H9 (cell line): ENCODE measurements at regions not wholly inside any gene's neighbourhood (a gene's known extent, or its start where the extent isn't known, plus 50 kb on each side); places are given as distances from the start of the nearest gene placed in this dataset.

ENCODE experiments used
- DNase-seq: peaks from one replicate; pipeline ENCODE4 v3.0.0-alpha.2; 2017
- H2AFZ ChIP-seq: one replicate; pipeline ENCODE4 v1.6.1; 2013; ENCODE audit warnings: mild to moderate bottlenecking, low read length, control low read depth, moderate library complexity
- H2AK5ac ChIP-seq: 2 replicates; pipeline ENCODE4 v1.6.1; 2013; ENCODE audit warnings: low read length, control low read depth, mixed read lengths; ENCODE audit not compliant: insufficient read length
- H2BK120ac ChIP-seq: one replicate; pipeline ENCODE4 v1.6.1; 2013; ENCODE audit warnings: low read depth, mild to moderate bottlenecking, low read length, control low read depth, inconsistent platforms; ENCODE audit not compliant: poor library complexity, severe bottlenecking
- H2BK12ac ChIP-seq: 2 replicates; pipeline ENCODE4 v1.6.1; 2013; ENCODE audit warnings: low read length, control low read depth, mixed read lengths, low read depth; ENCODE audit not compliant: insufficient read length
- H2BK15ac ChIP-seq: 2 replicates; pipeline ENCODE4 v1.6.1; 2013; ENCODE audit warnings: low read depth, low read length, control low read depth
- H2BK20ac ChIP-seq: one replicate; pipeline ENCODE4 v1.6.1; 2013; ENCODE audit warnings: low read depth, mild to moderate bottlenecking, low read length, control low read depth, inconsistent platforms; ENCODE audit not compliant: poor library complexity, severe bottlenecking
- H2BK5ac ChIP-seq: 2 replicates; pipeline ENCODE4 v1.6.1; 2013; ENCODE audit warnings: low read length, control low read depth, mixed read lengths; ENCODE audit not compliant: insufficient read length
- H3K14ac ChIP-seq: 2 replicates; pipeline ENCODE4 v1.6.1; 2013; ENCODE audit warnings: low read length, control low read depth; ENCODE audit not compliant: insufficient read depth
- H3K18ac ChIP-seq: 2 replicates; pipeline ENCODE4 v1.6.1; 2013; ENCODE audit warnings: low read depth, mild to moderate bottlenecking, mixed read lengths, low read length, control low read depth; ENCODE audit not compliant: insufficient read length
- H3K23ac ChIP-seq: 2 replicates; pipeline ENCODE4 v1.6.1; 2013; ENCODE audit warnings: low read length, control low read depth, mixed read lengths, low read depth; ENCODE audit not compliant: insufficient read length
- H3K23me2 ChIP-seq: 2 replicates; pipeline ENCODE4 v1.6.1; 2013; ENCODE audit warnings: low read depth, mild to moderate bottlenecking, mixed read lengths, low read length, control low read depth; ENCODE audit not compliant: insufficient read length, poor library complexity, severe bottlenecking
- H3K27ac ChIP-seq: 2 replicates; pipeline ENCODE4 v1.5.1; 2013; ENCODE audit warnings: low read length, control low read depth, mixed read lengths, low read depth; ENCODE audit not compliant: insufficient read length
- H3K27me3 ChIP-seq: 2 replicates; pipeline ENCODE4 v1.6.1; 2013; ENCODE audit warnings: low read length, control low read depth, inconsistent platforms; ENCODE audit not compliant: insufficient read depth
- H3K4ac ChIP-seq: 2 replicates; pipeline ENCODE4 v1.6.1; 2013; ENCODE audit warnings: low read depth, mild to moderate bottlenecking, control low read depth, inconsistent platforms, low read length, moderate library complexity
- H3K4me1 ChIP-seq: 2 replicates; pipeline ENCODE4 v1.6.1; 2013; ENCODE audit warnings: low read length, control low read depth, inconsistent platforms; ENCODE audit not compliant: insufficient read depth
- H3K4me2 ChIP-seq: 2 replicates; pipeline ENCODE4 v1.6.1; 2013; ENCODE audit warnings: low read length, control low read depth, mixed read lengths; ENCODE audit not compliant: insufficient read length, insufficient read depth
- H3K56ac ChIP-seq: 2 replicates; pipeline ENCODE4 v1.6.1; 2013; ENCODE audit warnings: low read depth, mild to moderate bottlenecking, mixed read lengths, low read length, control low read depth; ENCODE audit not compliant: insufficient read length
- H3K79me1 ChIP-seq: 2 replicates; pipeline ENCODE4 v1.6.1; 2013; ENCODE audit warnings: low read depth, mild to moderate bottlenecking, moderate library complexity, low read length, control low read depth, inconsistent platforms; ENCODE audit not compliant: insufficient read depth, poor library complexity, severe bottlenecking
- H3K79me2 ChIP-seq: 2 replicates; pipeline ENCODE4 v1.6.1; 2013; ENCODE audit warnings: low read length, control low read depth, inconsistent platforms; ENCODE audit not compliant: insufficient read depth
- H3K9ac ChIP-seq: 2 replicates; pipeline ENCODE4 v1.6.1; 2013; ENCODE audit warnings: low read length, control low read depth, mixed read lengths; ENCODE audit not compliant: insufficient read length; ENCODE audit errors: extremely low read depth
- H3K9me3 ChIP-seq: one replicate; pipeline ENCODE4 v1.6.1; 2013; ENCODE audit warnings: low read depth, low read length, inconsistent platforms; ENCODE audit not compliant: control insufficient read depth
- H3T11ph ChIP-seq: one replicate; pipeline ENCODE4 v1.6.1; 2013; ENCODE audit warnings: mild to moderate bottlenecking, low read length, control low read depth, inconsistent platforms
- H4K20me1 ChIP-seq: one replicate; pipeline ENCODE4 v1.6.1; 2013; ENCODE audit not compliant: control insufficient read depth, insufficient read length, insufficient read depth
- H4K5ac ChIP-seq: 2 replicates; pipeline ENCODE4 v1.6.1; 2013; ENCODE audit warnings: low read depth, mild to moderate bottlenecking, mixed read lengths, low read length, control low read depth; ENCODE audit not compliant: insufficient read length
- H4K8ac ChIP-seq: replicated peaks from 2 replicates; pipeline ENCODE4 v1.6.1; 2013; ENCODE audit warnings: low read length, control low read depth, mixed read lengths, low read depth; ENCODE audit not compliant: insufficient read length
- H4K91ac ChIP-seq: 2 replicates; pipeline ENCODE4 v1.6.1; 2013; ENCODE audit warnings: low read depth, mild to moderate bottlenecking, moderate library complexity, mixed read lengths, low read length, control low read depth; ENCODE audit not compliant: insufficient read length
- H3K27ac Mint-ChIP-seq, 3 experiments: 2 replicates in 2 of 3; 3 replicates in 1 of 3; pipeline ENCODE4 v1.8.0; 2020 to 2021; ENCODE audit warnings: mixed read lengths in 3 of 3, mild to moderate bottlenecking in 1 of 3, moderate library complexity in 1 of 3
- H3K27me3 Mint-ChIP-seq: 2 replicates; pipeline ENCODE4 v1.8.0; 2021; ENCODE audit warnings: low read depth, mild to moderate bottlenecking, moderate library complexity, mixed read lengths
- H3K36me3 Mint-ChIP-seq, 3 experiments: 2 replicates in 2 of 3; 3 replicates in 1 of 3; pipeline ENCODE4 v1.8.0; 2020 to 2021; ENCODE audit warnings: low read depth in 3 of 3, mixed read lengths in 3 of 3; ENCODE audit not compliant: insufficient read depth in 1 of 3
- H3K4me1 Mint-ChIP-seq, 2 experiments: 2 replicates each; pipeline ENCODE4 v1.8.0; 2020; ENCODE audit warnings: mixed read lengths in 2 of 2
- H3K4me3 Mint-ChIP-seq, 2 experiments: 2 replicates in 1 of 2; 3 replicates in 1 of 2; pipeline ENCODE4 v1.8.0; 2020 to 2021; ENCODE audit warnings: mild to moderate bottlenecking in 2 of 2, mixed read lengths in 2 of 2, moderate library complexity in 1 of 2
- H3K9me3 Mint-ChIP-seq, 2 experiments: 2 replicates in 1 of 2; 3 replicates in 1 of 2; pipeline ENCODE4 v1.8.0; 2020; ENCODE audit warnings: mild to moderate bottlenecking in 2 of 2, mixed read lengths in 2 of 2, moderate library complexity in 1 of 2
- CTCF ChIP-seq: fragments of 200-600 bp; sonication (generic); conservative IDR thresholded peaks from 3 replicates; pipeline ENCODE4 v1.8.0; 2021; ENCODE audit warnings: antibody characterized with exemption, mild to moderate bottlenecking
- WGBS: extraction: QIAGEN DNeasy Blood & Tissue Kit; methylation state at CpG from one replicate; pipeline ENCODE4 v1.1.7; 2013; ENCODE audit warnings: missing lambda C conversion rate, low lambda C conversion rate, mixed read lengths; ENCODE audit not compliant: insufficient read length; ENCODE audit errors: extremely low coverage; 5-methylcytosine and 5-hydroxymethylcytosine counted together

GRCh38 chr14:54138354-54139038, 181.9 kb upstream of the BMP4 start:
- H3K14ac ChIP-seq = no peak overlapping the region
- no peak overlapping the region for H2BK5ac ChIP-seq
- no peak overlapping the region for H2BK20ac ChIP-seq
- no peak overlapping the region for H2BK120ac ChIP-seq
- no peak overlapping the region for H3T11ph ChIP-seq
- Mint-ChIP-seq H3K4me1 (peaks cover 0 to 5% of the 10 kb centered on the region in 2 experiments; a peak in 2 of 4 replicates), H3K27ac (no peak overlapping the region; a peak in 1 of 7 replicates), H3K9me3 (no peaks in the 10 kb centered on the region), H3K4me3 (no peak overlapping the region), H3K27me3 (peaks cover 2% of the 10 kb centered on the region; the same call in 1 of the 2 replicates), H3K36me3 (no peaks in the 10 kb centered on the region)
- H4K91ac ChIP-seq = no peak overlapping the region
- H3K23me2 ChIP-seq = no peaks in the 10 kb centered on the region
- no peak overlapping the region for H2AFZ ChIP-seq
- H2AK5ac ChIP-seq = no peak overlapping the region
- H4K8ac ChIP-seq = no peak overlapping the region
- H3K9ac ChIP-seq = no peak overlapping the region
- no peak for TF ChIP-seq CTCF
- peak overlapping the region; percentile 45; the same call in 1 of the 2 replicates for H2BK15ac ChIP-seq
- no peaks in the 10 kb centered on the region for H4K20me1 ChIP-seq
- H3K4me2 ChIP-seq = no peak overlapping the region
- no peaks in the 10 kb centered on the region for H3K4me1 ChIP-seq
- no peak overlapping the region for H3K4ac ChIP-seq
- no peak overlapping the region for H3K23ac ChIP-seq
- no peak overlapping the region for H3K27ac ChIP-seq
- no peak overlapping the region for H2BK12ac ChIP-seq
- WGBS = no CpG with 5 or more reads among the region's 2 CpGs
- DNase-seq = no peak
- no peak overlapping the region for H3K18ac ChIP-seq
- H3K27me3 ChIP-seq = no peaks in the 10 kb centered on the region
- H3K79me2 ChIP-seq = peaks cover 2% of the 10 kb centered on the region; the same call in 1 of the 2 replicates
- H3K56ac ChIP-seq = no peak overlapping the region
- H3K79me1 ChIP-seq = no peaks in the 10 kb centered on the region
- no peak overlapping the region for H4K5ac ChIP-seq
- no peaks in the 10 kb centered on the region for H3K9me3 ChIP-seq
